ENCODE measurements at regions not wholly inside any gene's neighbourhood (a gene's known extent, or its start where the extent isn't known, plus 50 kb on each side); places are given as distances from the start of the nearest gene placed in this dataset.

DNA sequence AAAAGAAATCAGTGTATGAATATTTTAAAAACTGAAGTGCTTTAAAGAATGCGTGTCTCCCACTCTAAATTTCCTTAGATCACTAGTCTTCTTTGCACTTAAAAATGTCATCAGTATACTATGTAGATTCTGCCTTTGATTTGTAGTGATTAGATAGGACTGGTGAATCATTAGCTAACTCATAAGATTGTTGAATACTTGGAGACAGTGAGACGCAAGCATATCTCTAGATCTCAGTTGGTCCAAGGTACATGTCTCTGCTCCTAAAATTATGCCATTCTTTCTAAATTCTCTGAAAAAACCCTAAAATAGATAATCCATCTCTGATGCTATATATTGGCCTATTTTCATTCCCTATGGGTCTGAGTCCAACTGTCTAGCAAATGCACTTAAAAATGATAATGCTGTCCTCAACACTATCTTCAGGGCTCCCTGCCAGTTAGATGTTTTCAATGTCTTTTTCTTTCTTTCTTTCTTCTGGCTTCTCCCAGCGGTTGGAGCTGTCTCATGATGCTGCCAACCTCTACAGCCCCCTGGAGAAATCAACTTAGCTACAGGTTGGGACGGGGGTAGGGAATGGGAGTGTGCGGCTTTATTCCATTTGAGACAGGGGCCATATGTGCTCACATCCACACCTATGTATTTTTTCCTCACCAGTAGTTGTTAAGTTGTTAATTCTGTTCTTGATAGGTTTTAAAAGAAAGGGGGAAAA is 301.0 kb downstream of the NDFIP2 start:
- TF ChIP-seq, protein P1, sequence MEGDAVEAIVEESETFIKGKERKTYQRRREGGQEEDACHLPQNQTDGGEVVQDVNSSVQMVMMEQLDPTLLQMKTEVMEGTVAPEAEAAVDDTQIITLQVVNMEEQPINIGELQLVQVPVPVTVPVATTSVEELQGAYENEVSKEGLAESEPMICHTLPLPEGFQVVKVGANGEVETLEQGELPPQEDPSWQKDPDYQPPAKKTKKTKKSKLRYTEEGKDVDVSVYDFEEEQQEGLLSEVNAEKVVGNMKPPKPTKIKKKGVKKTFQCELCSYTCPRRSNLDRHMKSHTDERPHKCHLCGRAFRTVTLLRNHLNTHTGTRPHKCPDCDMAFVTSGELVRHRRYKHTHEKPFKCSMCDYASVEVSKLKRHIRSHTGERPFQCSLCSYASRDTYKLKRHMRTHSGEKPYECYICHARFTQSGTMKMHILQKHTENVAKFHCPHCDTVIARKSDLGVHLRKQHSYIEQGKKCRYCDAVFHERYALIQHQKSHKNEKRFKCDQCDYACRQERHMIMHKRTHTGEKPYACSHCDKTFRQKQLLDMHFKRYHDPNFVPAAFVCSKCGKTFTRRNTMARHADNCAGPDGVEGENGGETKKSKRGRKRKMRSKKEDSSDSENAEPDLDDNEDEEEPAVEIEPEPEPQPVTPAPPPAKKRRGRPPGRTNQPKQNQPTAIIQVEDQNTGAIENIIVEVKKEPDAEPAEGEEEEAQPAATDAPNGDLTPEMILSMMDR (conservative IDR thresholded peaks at IDR 0.05; ENCODE audit: low read depth, low read length): no peak
- no peak for DNase-seq (ENCODE audit: low read depth)
- no peak overlapping the region for H3K4me3 ChIP-seq (ENCODE audit: low read depth, low read length)

- no peak for DNase-seq (ENCODE audit: low read depth)
- TF ChIP-seq, protein P1 (conservative IDR thresholded peaks at IDR 0.05; ENCODE audit: low read depth, low read length): no peak
- H3K4me3 ChIP-seq (ENCODE audit: low read depth, low read length): peak overlapping the region; percentile 6
These were observed 299.3 kb downstream of the NDFIP2 start for GRCh38 chr13:79780240-79780639.

DNA sequence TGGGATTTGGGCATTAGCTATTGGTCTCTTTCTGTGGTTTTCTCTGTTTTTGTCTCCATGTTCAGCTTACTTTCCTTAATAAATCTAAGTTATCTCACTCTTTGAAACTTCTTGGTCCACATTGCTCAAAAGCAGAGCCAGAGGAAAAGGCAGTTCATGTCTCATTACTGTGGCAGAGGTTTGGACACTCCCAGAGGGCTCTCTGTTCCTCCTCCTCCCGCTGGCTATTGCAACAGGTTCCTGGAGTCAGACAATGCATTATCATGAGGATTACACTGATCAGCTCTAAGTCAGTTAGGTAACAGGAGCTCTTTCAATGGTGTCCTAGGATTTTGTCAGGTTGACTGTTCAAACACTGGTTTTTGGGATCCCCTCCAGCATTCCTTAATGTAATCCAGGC is 298.8 kb downstream of the NDFIP2 start:
- TF ChIP-seq, protein P1 (conservative IDR thresholded peaks at IDR 0.05; ENCODE audit: low read depth, low read length): no peak
- no peak overlapping the region for H3K4me3 ChIP-seq (ENCODE audit: low read depth, low read length)
- no peak for DNase-seq (ENCODE audit: low read depth)

DNA sequence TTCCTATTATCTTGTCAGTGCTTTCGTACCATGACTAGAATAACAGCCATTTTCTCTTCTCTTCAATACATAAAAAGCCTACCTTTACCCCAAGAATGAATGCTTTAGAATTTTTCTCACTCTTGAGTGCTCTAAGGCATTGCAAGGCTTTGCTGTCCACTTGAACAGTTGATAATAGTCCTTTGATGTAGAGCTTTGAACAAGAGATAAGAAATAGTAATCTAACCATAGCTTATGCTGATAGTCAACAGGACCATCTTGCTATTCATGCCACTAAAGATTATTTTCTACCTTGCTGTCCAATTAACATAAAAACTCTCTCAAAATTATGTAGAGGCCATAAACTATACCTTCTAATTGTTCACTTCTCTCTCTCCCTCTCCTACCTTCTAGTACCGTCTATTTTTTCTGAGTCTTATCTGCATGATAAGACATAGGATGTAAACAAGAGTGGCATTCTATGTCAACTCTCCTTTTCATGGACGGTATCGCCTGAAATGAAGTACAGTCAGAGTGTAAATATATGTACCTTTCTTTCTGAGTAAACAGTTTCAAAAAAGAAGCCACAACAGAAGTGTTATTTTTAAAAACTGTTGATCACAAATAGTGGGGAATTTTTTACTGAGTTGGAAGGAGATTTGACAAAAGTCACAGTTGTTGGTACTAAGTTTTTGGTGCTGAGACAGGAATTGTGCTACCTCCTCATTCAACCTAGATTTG is 297.9 kb downstream of the NDFIP2 start:
- no peak overlapping the region for H3K4me3 ChIP-seq (ENCODE audit: low read depth, low read length)
- no peak for DNase-seq (ENCODE audit: low read depth)
- TF ChIP-seq, protein P1 (conservative IDR thresholded peaks at IDR 0.05; ENCODE audit: low read depth, low read length): no peak

GRCh38 chr13:79777504-79777903 is 296.5 kb downstream of the NDFIP2 start:
- TF ChIP-seq, protein P1 (conservative IDR thresholded peaks at IDR 0.05; ENCODE audit: low read depth, low read length): no peak
- no peak for DNase-seq (ENCODE audit: low read depth)
- H3K4me3 ChIP-seq (ENCODE audit: low read depth, low read length): no peak overlapping the region

DNA sequence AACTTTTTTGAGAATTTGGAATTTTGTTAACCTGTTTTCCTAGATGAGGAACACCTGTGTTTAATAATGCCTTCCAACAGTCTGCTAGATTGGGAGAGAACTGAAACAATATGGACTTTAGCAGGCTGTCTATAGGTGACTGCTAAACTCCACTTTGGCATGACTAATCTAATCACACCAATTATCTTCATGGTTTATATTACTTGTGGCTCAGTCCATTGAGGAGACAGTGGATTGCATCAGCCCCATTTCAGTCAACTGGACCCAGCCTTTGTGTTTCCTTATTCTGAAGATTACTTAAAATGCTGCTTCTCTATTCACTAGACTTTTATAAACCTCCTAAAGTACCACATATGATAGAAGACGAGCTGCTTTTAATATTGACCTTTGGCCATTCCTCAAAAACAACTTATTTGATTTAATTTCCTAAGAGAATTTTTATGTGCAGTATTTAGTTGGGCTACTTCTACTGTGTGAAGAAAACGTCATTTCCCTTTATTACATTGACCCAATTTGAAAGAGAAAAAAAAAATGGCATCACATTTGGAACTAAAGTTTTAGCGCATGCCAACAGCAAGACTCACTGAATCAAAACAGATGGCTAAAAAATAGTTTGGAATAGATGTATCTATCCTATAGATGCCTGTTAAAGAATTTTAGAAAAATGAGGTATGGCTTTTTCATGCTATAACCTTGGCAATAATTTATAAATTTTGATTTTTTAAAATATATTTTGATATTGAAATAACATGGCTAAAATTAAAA is 295.8 kb downstream of the NDFIP2 start:
- no peak for DNase-seq (ENCODE audit: low read depth)
- H3K4me3 ChIP-seq (ENCODE audit: low read depth, low read length): no peak overlapping the region
- TF ChIP-seq, protein P1 (conservative IDR thresholded peaks at IDR 0.05; ENCODE audit: low read depth, low read length): no peak

All from epithelial cell of proximal tubule (primary cell).